ENCODE measurements at regions not wholly inside any gene's neighbourhood (a gene's known extent, or its start where the extent isn't known, plus 50 kb on each side); places are given as distances from the start of the nearest gene placed in this dataset.

- TF ChIP-seq, protein P1, sequence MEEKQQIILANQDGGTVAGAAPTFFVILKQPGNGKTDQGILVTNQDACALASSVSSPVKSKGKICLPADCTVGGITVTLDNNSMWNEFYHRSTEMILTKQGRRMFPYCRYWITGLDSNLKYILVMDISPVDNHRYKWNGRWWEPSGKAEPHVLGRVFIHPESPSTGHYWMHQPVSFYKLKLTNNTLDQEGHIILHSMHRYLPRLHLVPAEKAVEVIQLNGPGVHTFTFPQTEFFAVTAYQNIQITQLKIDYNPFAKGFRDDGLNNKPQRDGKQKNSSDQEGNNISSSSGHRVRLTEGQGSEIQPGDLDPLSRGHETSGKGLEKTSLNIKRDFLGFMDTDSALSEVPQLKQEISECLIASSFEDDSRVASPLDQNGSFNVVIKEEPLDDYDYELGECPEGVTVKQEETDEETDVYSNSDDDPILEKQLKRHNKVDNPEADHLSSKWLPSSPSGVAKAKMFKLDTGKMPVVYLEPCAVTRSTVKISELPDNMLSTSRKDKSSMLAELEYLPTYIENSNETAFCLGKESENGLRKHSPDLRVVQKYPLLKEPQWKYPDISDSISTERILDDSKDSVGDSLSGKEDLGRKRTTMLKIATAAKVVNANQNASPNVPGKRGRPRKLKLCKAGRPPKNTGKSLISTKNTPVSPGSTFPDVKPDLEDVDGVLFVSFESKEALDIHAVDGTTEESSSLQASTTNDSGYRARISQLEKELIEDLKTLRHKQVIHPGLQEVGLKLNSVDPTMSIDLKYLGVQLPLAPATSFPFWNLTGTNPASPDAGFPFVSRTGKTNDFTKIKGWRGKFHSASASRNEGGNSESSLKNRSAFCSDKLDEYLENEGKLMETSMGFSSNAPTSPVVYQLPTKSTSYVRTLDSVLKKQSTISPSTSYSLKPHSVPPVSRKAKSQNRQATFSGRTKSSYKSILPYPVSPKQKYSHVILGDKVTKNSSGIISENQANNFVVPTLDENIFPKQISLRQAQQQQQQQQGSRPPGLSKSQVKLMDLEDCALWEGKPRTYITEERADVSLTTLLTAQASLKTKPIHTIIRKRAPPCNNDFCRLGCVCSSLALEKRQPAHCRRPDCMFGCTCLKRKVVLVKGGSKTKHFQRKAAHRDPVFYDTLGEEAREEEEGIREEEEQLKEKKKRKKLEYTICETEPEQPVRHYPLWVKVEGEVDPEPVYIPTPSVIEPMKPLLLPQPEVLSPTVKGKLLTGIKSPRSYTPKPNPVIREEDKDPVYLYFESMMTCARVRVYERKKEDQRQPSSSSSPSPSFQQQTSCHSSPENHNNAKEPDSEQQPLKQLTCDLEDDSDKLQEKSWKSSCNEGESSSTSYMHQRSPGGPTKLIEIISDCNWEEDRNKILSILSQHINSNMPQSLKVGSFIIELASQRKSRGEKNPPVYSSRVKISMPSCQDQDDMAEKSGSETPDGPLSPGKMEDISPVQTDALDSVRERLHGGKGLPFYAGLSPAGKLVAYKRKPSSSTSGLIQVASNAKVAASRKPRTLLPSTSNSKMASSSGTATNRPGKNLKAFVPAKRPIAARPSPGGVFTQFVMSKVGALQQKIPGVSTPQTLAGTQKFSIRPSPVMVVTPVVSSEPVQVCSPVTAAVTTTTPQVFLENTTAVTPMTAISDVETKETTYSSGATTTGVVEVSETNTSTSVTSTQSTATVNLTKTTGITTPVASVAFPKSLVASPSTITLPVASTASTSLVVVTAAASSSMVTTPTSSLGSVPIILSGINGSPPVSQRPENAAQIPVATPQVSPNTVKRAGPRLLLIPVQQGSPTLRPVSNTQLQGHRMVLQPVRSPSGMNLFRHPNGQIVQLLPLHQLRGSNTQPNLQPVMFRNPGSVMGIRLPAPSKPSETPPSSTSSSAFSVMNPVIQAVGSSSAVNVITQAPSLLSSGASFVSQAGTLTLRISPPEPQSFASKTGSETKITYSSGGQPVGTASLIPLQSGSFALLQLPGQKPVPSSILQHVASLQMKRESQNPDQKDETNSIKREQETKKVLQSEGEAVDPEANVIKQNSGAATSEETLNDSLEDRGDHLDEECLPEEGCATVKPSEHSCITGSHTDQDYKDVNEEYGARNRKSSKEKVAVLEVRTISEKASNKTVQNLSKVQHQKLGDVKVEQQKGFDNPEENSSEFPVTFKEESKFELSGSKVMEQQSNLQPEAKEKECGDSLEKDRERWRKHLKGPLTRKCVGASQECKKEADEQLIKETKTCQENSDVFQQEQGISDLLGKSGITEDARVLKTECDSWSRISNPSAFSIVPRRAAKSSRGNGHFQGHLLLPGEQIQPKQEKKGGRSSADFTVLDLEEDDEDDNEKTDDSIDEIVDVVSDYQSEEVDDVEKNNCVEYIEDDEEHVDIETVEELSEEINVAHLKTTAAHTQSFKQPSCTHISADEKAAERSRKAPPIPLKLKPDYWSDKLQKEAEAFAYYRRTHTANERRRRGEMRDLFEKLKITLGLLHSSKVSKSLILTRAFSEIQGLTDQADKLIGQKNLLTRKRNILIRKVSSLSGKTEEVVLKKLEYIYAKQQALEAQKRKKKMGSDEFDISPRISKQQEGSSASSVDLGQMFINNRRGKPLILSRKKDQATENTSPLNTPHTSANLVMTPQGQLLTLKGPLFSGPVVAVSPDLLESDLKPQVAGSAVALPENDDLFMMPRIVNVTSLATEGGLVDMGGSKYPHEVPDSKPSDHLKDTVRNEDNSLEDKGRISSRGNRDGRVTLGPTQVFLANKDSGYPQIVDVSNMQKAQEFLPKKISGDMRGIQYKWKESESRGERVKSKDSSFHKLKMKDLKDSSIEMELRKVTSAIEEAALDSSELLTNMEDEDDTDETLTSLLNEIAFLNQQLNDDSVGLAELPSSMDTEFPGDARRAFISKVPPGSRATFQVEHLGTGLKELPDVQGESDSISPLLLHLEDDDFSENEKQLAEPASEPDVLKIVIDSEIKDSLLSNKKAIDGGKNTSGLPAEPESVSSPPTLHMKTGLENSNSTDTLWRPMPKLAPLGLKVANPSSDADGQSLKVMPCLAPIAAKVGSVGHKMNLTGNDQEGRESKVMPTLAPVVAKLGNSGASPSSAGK (IDR thresholded peaks at IDR 0.05), result no peak
- no peak for TF ChIP-seq MXD1 (CRISPR knock-in tag; IDR thresholded peaks at IDR 0.05; ENCODE audit: borderline replicate concordance, poor library complexity, severe bottlenecking)
Measured at GRCh38 chr10:85362401-85362800, 1004.2 kb downstream of the GRID1 start (continued).

Data from K562 (cell line).